Fibroblast of lung (primary cell): ENCODE measurements at regions not wholly inside any gene's neighbourhood (a gene's known extent, or its start where the extent isn't known, plus 50 kb on each side); places are given as distances from the start of the nearest gene placed in this dataset.

ENCODE experiments used
- DNase-seq, 2 donors: peaks; one replicate each; pipeline versions ENCODE4 v3.0.0 to v3.0.0-alpha.2; 2010; ENCODE audit warnings: low read depth in 2 of 2
- H2AFZ ChIP-seq: 2 replicates; pipeline ENCODE4 v1.5.1; 2012; ENCODE audit warnings: low read length, control low read depth, inconsistent platforms
- H3K27ac ChIP-seq: 2 replicates; pipeline ENCODE4 v1.5.1; 2011; ENCODE audit warnings: low read length, control low read depth; ENCODE audit not compliant: insufficient read depth
- H3K27me3 ChIP-seq: 2 replicates; pipeline ENCODE4 v1.5.1; 2011; ENCODE audit warnings: mild to moderate bottlenecking, low read length; ENCODE audit not compliant: control insufficient read depth, insufficient read depth
- H3K36me3 ChIP-seq: 2 replicates; pipeline ENCODE4 v1.5.1; 2011; ENCODE audit warnings: low read length; ENCODE audit not compliant: control insufficient read depth, insufficient read depth
- H3K4me1 ChIP-seq: 2 replicates; pipeline ENCODE4 v1.5.1; 2011; ENCODE audit warnings: low read length; ENCODE audit not compliant: control insufficient read depth, insufficient read depth; ENCODE audit errors: extremely low read depth
- H3K4me2 ChIP-seq: 2 replicates; pipeline ENCODE4 v1.5.1; 2011; ENCODE audit warnings: low read length, control low read depth; ENCODE audit not compliant: insufficient read depth; ENCODE audit errors: extremely low read depth
- H3K4me3 ChIP-seq, 4 experiments: fragments of 200-600 bp in 1 of 4; sonication (generic) in 1 of 4; replicated peaks in 1 of 4; 2 replicates each; pipeline ENCODE4 v1.5.1; 2011 to 2016; ENCODE audit warnings: low read length in 4 of 4, low read depth in 3 of 4, mild to moderate bottlenecking in 3 of 4, control low read depth in 2 of 4, inconsistent platforms in 1 of 4, mixed read lengths in 1 of 4; ENCODE audit not compliant: insufficient read depth in 1 of 4; ENCODE audit errors: control extremely low read depth in 1 of 4
- H3K79me2 ChIP-seq: 2 replicates; pipeline ENCODE4 v1.5.1; 2012; ENCODE audit warnings: mild to moderate bottlenecking, low read length, inconsistent platforms; ENCODE audit not compliant: control insufficient read depth, insufficient read depth
- H3K9ac ChIP-seq: 2 replicates; pipeline ENCODE4 v1.5.1; 2011; ENCODE audit warnings: mild to moderate bottlenecking, low read length, control low read depth; ENCODE audit not compliant: insufficient read depth
- H3K9me3 ChIP-seq: 2 replicates; pipeline ENCODE4 v1.5.1; 2012; ENCODE audit warnings: low read depth, low read length; ENCODE audit not compliant: control insufficient read depth, insufficient read depth
- H4K20me1 ChIP-seq: 2 replicates; pipeline ENCODE4 v1.5.1; 2011; ENCODE audit warnings: low read length; ENCODE audit not compliant: control insufficient read depth, insufficient read depth; ENCODE audit errors: extremely low read depth
- EZH2 ChIP-seq: IDR thresholded peaks from 2 replicates; pipeline ENCODE4 v1.5.1; 2012; ENCODE audit warnings: low read length, control low read depth, mild to moderate bottlenecking; ENCODE audit errors: missing control alignments
- TF ChIP-seq, protein P1 (sequence below), 2 donors: IDR thresholded peaks in 1 of 2; conservative IDR thresholded peaks in 1 of 2; 1 replicate in 1 of 2; 2 replicates in 1 of 2; pipeline ENCODE4 v1.5.1; 2011 to 2012; ENCODE audit warnings: low read length in 2 of 2, control low read depth in 1 of 2, inconsistent platforms in 1 of 2, low read depth in 1 of 2, mild to moderate bottlenecking in 1 of 2

DNA sequence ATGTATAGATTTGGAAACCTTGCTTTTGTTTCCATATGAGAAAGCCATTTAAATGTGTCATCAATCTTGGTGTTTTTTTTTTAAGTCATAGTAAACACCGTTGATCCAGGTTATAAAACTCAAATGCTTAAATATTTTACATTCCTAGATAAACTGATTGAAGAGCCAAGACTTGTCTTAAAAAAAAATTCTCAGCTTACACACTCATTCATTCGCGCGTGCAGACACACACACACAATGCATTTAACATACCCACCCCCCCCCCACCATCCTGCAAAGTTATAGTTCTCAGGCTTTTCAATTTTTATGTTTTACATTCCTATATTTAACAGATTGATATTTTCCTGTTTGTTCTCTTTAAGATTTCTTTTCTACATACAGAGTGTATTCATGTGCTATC, 536.4 kb downstream of the PRKD1 start:
- Histone ChIP-seq H3K4me2 (no peak overlapping the region), H3K36me3 (no peaks in the 10 kb centered on the region), H3K9ac (no peak overlapping the region), H3K27me3 (no peaks in the 10 kb centered on the region), H3K4me1 (no peaks in the 10 kb centered on the region), H3K4me3 (no peak overlapping the region), H3K27ac (no peak overlapping the region), H2AFZ (no peak overlapping the region), H3K9me3 (no peaks in the 10 kb centered on the region), H3K79me2 (no peaks in the 10 kb centered on the region), H4K20me1 (no peaks in the 10 kb centered on the region)
- TF ChIP-seq, protein P1, sequence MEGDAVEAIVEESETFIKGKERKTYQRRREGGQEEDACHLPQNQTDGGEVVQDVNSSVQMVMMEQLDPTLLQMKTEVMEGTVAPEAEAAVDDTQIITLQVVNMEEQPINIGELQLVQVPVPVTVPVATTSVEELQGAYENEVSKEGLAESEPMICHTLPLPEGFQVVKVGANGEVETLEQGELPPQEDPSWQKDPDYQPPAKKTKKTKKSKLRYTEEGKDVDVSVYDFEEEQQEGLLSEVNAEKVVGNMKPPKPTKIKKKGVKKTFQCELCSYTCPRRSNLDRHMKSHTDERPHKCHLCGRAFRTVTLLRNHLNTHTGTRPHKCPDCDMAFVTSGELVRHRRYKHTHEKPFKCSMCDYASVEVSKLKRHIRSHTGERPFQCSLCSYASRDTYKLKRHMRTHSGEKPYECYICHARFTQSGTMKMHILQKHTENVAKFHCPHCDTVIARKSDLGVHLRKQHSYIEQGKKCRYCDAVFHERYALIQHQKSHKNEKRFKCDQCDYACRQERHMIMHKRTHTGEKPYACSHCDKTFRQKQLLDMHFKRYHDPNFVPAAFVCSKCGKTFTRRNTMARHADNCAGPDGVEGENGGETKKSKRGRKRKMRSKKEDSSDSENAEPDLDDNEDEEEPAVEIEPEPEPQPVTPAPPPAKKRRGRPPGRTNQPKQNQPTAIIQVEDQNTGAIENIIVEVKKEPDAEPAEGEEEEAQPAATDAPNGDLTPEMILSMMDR (conservative IDR thresholded peaks at IDR 0.05 in 1 of 2, IDR thresholded peaks at IDR 0.05 in 1 of 2; ENCODE audit: low read depth in 1 of 2, low read length in 2 of 2) = no peak
- DNase-seq = no peak

GRCh38 chr14:29391801-29392200, 535.8 kb downstream of the PRKD1 start:
- Histone ChIP-seq H4K20me1 (no peaks in the 10 kb centered on the region), H3K27ac (no peak overlapping the region), H3K4me1 (no peaks in the 10 kb centered on the region), H2AFZ (no peak overlapping the region), H3K4me3 (no peak overlapping the region), H3K4me2 (no peak overlapping the region), H3K27me3 (no peaks in the 10 kb centered on the region), H3K9me3 (no peaks in the 10 kb centered on the region), H3K79me2 (no peaks in the 10 kb centered on the region), H3K9ac (no peak overlapping the region), H3K36me3 (no peaks in the 10 kb centered on the region)
- no peak for DNase-seq
- TF ChIP-seq, protein P1 (conservative IDR thresholded peaks at IDR 0.05 in 1 of 2, IDR thresholded peaks at IDR 0.05 in 1 of 2; ENCODE audit: low read depth in 1 of 2, low read length in 2 of 2) = no peak
- TF ChIP-seq EZH2 = no peak

GRCh38 chr14:29392287-29392686, 535.4 kb downstream of the PRKD1 start:
- Histone ChIP-seq H3K36me3 (no peaks in the 10 kb centered on the region), H3K4me1 (no peaks in the 10 kb centered on the region), H3K79me2 (no peaks in the 10 kb centered on the region), H3K4me3 (no peak overlapping the region), H4K20me1 (no peaks in the 10 kb centered on the region), H3K9me3 (no peaks in the 10 kb centered on the region), H2AFZ (no peak overlapping the region), H3K9ac (no peak overlapping the region), H3K4me2 (no peak overlapping the region), H3K27ac (no peak overlapping the region), H3K27me3 (no peaks in the 10 kb centered on the region)
- TF ChIP-seq, protein P1 (conservative IDR thresholded peaks at IDR 0.05 in 1 of 2, IDR thresholded peaks at IDR 0.05 in 1 of 2; ENCODE audit: low read depth in 1 of 2, low read length in 2 of 2) = no peak
- no peak for TF ChIP-seq EZH2
- no peak for DNase-seq
